HFFc6 (cell line): ENCODE measurements at regions not wholly inside any gene's neighbourhood (a gene's known extent, or its start where the extent isn't known, plus 50 kb on each side); places are given as distances from the start of the nearest gene placed in this dataset.

Source experiments
- DNase-seq: peaks from one replicate; pipeline ENCODE4 v3.0.0-alpha.2; 2018
- H3K27ac Mint-ChIP-seq: 2 replicates; pipeline ENCODE4 v1.8.0; 2020; ENCODE audit warnings: mild to moderate bottlenecking, mixed read lengths
- H3K27me3 Mint-ChIP-seq: 2 replicates; pipeline ENCODE4 v1.8.0; 2021; ENCODE audit warnings: mild to moderate bottlenecking, moderate library complexity, mixed read lengths; ENCODE audit not compliant: insufficient read depth
- H3K36me3 Mint-ChIP-seq: 2 replicates; pipeline ENCODE4 v1.8.0; 2021; ENCODE audit warnings: low read depth, mixed read lengths
- H3K4me1 Mint-ChIP-seq: 2 replicates; pipeline ENCODE4 v1.8.0; 2020; ENCODE audit warnings: low read depth, mixed read lengths
- H3K4me3 Mint-ChIP-seq: 2 replicates; pipeline ENCODE4 v1.8.0; 2020; ENCODE audit warnings: mild to moderate bottlenecking, moderate library complexity, mixed read lengths
- H3K9me3 Mint-ChIP-seq: 2 replicates; pipeline ENCODE4 v1.8.0; 2020; ENCODE audit warnings: mild to moderate bottlenecking, mixed read lengths
- CTCF ChIP-seq: fragments of 200-600 bp; sonication (generic); IDR thresholded peaks from 2 replicates; pipeline ENCODE4 v1.5.0; 2021; ENCODE audit warnings: antibody characterized with exemption, mild to moderate bottlenecking

- no peak for DNase-seq
- Mint-ChIP-seq H3K9me3 (peaks cover 29% of the 10 kb centered on the region), H3K36me3 (no peaks in the 10 kb centered on the region), H3K27me3 (no peaks in the 10 kb centered on the region), H3K4me3 (no peak overlapping the region), H3K27ac (no peak overlapping the region), H3K4me1 (no peaks in the 10 kb centered on the region)
- no peak for TF ChIP-seq CTCF
These were observed 1454.9 kb downstream of the HACE1 start for GRCh38 chr6:103404799-103405198.

- no peaks in the 10 kb centered on the region for H3K27me3 Mint-ChIP-seq
- no peak overlapping the region for H3K4me3 Mint-ChIP-seq
- H3K27ac Mint-ChIP-seq = no peak overlapping the region
- H3K36me3 Mint-ChIP-seq = no peaks in the 10 kb centered on the region
- DNase-seq = no peak
- no peak for TF ChIP-seq CTCF
- peaks cover 22% of the 10 kb centered on the region for H3K9me3 Mint-ChIP-seq
- H3K4me1 Mint-ChIP-seq = no peaks in the 10 kb centered on the region
These were observed 1463.0 kb downstream of the HACE1 start for GRCh38 chr6:103396768-103397167.

GRCh38 chr6:103379272-103379671 lies 1480.4 kb downstream of the HACE1 start:
- H3K36me3 Mint-ChIP-seq = no peaks in the 10 kb centered on the region
- H3K4me1 Mint-ChIP-seq = no peaks in the 10 kb centered on the region
- no peak overlapping the region for H3K27ac Mint-ChIP-seq
- H3K4me3 Mint-ChIP-seq = no peak overlapping the region
- DNase-seq = no peak
- no peaks in the 10 kb centered on the region for H3K27me3 Mint-ChIP-seq
- peaks cover 32% of the 10 kb centered on the region for H3K9me3 Mint-ChIP-seq
- no peak for TF ChIP-seq CTCF

- Mint-ChIP-seq H3K27ac (no peak overlapping the region), H3K9me3 (peaks cover 40% of the 10 kb centered on the region)
- no peak for TF ChIP-seq CTCF
These were observed 1492.5 kb downstream of the HACE1 start for GRCh38 chr6:103367212-103367611.

GRCh38 chr6:103356531-103356930 lies 1503.2 kb downstream of the HACE1 start:
- DNase-seq = no peak
- peaks cover 52% of the 10 kb centered on the region for H3K9me3 Mint-ChIP-seq
- H3K27ac Mint-ChIP-seq = no peak overlapping the region
- no peak for TF ChIP-seq CTCF
- no peaks in the 10 kb centered on the region for H3K36me3 Mint-ChIP-seq
- no peaks in the 10 kb centered on the region for H3K4me1 Mint-ChIP-seq
- H3K4me3 Mint-ChIP-seq = no peak overlapping the region
- no peaks in the 10 kb centered on the region for H3K27me3 Mint-ChIP-seq

More at GRCh38 chr6:103367212-103367611, 1492.5 kb downstream of the HACE1 start:
- no peaks in the 10 kb centered on the region for H3K27me3 Mint-ChIP-seq
- H3K4me1 Mint-ChIP-seq = no peaks in the 10 kb centered on the region
- H3K36me3 Mint-ChIP-seq = no peaks in the 10 kb centered on the region
- H3K4me3 Mint-ChIP-seq = no peak overlapping the region
- no peak for DNase-seq

GRCh38 chr6:103344554-103345163 lies 1515.1 kb downstream of the HACE1 start:
- H3K9me3 Mint-ChIP-seq = peaks cover 25% of the 10 kb centered on the region
- no peaks in the 10 kb centered on the region for H3K27me3 Mint-ChIP-seq
- H3K27ac Mint-ChIP-seq = no peak overlapping the region
- no peaks in the 10 kb centered on the region for H3K36me3 Mint-ChIP-seq
- DNase-seq = no peak
- no peak overlapping the region for H3K4me3 Mint-ChIP-seq
- H3K4me1 Mint-ChIP-seq = no peaks in the 10 kb centered on the region
- no peak for TF ChIP-seq CTCF
